ENCODE measurements at regions not wholly inside any gene's neighbourhood (a gene's known extent, or its start where the extent isn't known, plus 50 kb on each side); places are given as distances from the start of the nearest gene placed in this dataset.

GRCh38 chr2:59684116-59684770 lies 869.2 kb downstream of the BCL11A start:
- TF ChIP-seq CTCF (IDR thresholded peaks at IDR 0.05): no peak
- TF ChIP-seq EP300 (IDR thresholded peaks at IDR 0.05): no peak
